ENCODE measurements at regions not wholly inside any gene's neighbourhood (a gene's known extent, or its start where the extent isn't known, plus 50 kb on each side); places are given as distances from the start of the nearest gene placed in this dataset.

- no peak overlapping the region for H3K27ac ChIP-seq
- no peak for TF ChIP-seq CTCF (IDR thresholded peaks at IDR 0.05; ENCODE audit: low read depth, low read length)
- DNase-seq = no peak
Measured at GRCh38 chr3:64801856-64802255, 114.1 kb upstream of the ADAMTS9 start.

GRCh38 chr3:64799606-64800005, 111.8 kb upstream of the ADAMTS9 start:
- TF ChIP-seq CTCF (IDR thresholded peaks at IDR 0.05; ENCODE audit: low read depth, low read length) = no peak
- Histone ChIP-seq H3K27ac (no peak overlapping the region), H3K9me3 (ENCODE audit: severe bottlenecking) (no peaks in the 10 kb centered on the region), H3K4me3 (ENCODE audit: low read depth, low read length) (no peak overlapping the region), H3K36me3 (no peaks in the 10 kb centered on the region), H3K27me3 (ENCODE audit: insufficient read depth, low read depth, severe bottlenecking) (no peaks in the 10 kb centered on the region)
- DNase-seq = no peak

More at GRCh38 chr3:64801856-64802255, 114.1 kb upstream of the ADAMTS9 start:
- Histone ChIP-seq H3K4me3 (ENCODE audit: low read depth, low read length) (no peak overlapping the region), H3K9me3 (ENCODE audit: severe bottlenecking) (no peaks in the 10 kb centered on the region), H3K36me3 (no peaks in the 10 kb centered on the region), H3K27me3 (ENCODE audit: insufficient read depth, low read depth, severe bottlenecking) (no peaks in the 10 kb centered on the region)

- Histone ChIP-seq H3K9me3 (ENCODE audit: severe bottlenecking) (no peaks in the 10 kb centered on the region), H3K36me3 (no peaks in the 10 kb centered on the region), H3K27me3 (ENCODE audit: insufficient read depth, low read depth, severe bottlenecking) (no peaks in the 10 kb centered on the region), H3K4me3 (ENCODE audit: low read depth, low read length) (no peak overlapping the region), H3K27ac (no peak overlapping the region)
- no peak for DNase-seq
- TF ChIP-seq CTCF (IDR thresholded peaks at IDR 0.05; ENCODE audit: low read depth, low read length) = no peak
Measured at GRCh38 chr3:64798316-64798715, 110.5 kb upstream of the ADAMTS9 start.

- H3K27ac ChIP-seq = no peak overlapping the region
- DNase-seq = no peak
- no peak overlapping the region for H3K4me3 ChIP-seq (ENCODE audit: low read depth, low read length)
- H3K36me3 ChIP-seq = no peaks in the 10 kb centered on the region
- no peak for TF ChIP-seq CTCF (IDR thresholded peaks at IDR 0.05; ENCODE audit: low read depth, low read length)
- H3K9me3 ChIP-seq (ENCODE audit: severe bottlenecking) = no peaks in the 10 kb centered on the region
- H3K27me3 ChIP-seq (ENCODE audit: insufficient read depth, low read depth, severe bottlenecking) = no peaks in the 10 kb centered on the region
Measured at GRCh38 chr3:64796607-64797399, 109.0 kb upstream of the ADAMTS9 start.

GRCh38 chr3:64792445-64792844, 104.6 kb upstream of the ADAMTS9 start:
- Histone ChIP-seq H3K27ac (no peak overlapping the region), H3K27me3 (ENCODE audit: insufficient read depth, low read depth, severe bottlenecking) (no peaks in the 10 kb centered on the region), H3K9me3 (ENCODE audit: severe bottlenecking) (no peaks in the 10 kb centered on the region), H3K4me3 (ENCODE audit: low read depth, low read length) (no peak overlapping the region), H3K36me3 (no peaks in the 10 kb centered on the region)
- DNase-seq = no peak
- TF ChIP-seq CTCF (IDR thresholded peaks at IDR 0.05; ENCODE audit: low read depth, low read length) = no peak

GRCh38 chr3:64789111-64789510, 101.3 kb upstream of the ADAMTS9 start:
- H3K36me3 ChIP-seq = no peaks in the 10 kb centered on the region
- no peak for DNase-seq
- H3K27ac ChIP-seq = no peak overlapping the region
- no peak for TF ChIP-seq CTCF (IDR thresholded peaks at IDR 0.05; ENCODE audit: low read depth, low read length)
- H3K27me3 ChIP-seq (ENCODE audit: insufficient read depth, low read depth, severe bottlenecking) = no peaks in the 10 kb centered on the region
- no peaks in the 10 kb centered on the region for H3K9me3 ChIP-seq (ENCODE audit: severe bottlenecking)
- H3K4me3 ChIP-seq (ENCODE audit: low read depth, low read length) = no peak overlapping the region

Measured in WERI-Rb-1 (cell line).